Right ventricle myocardium superior (tissue), 1 donor: ENCODE measurements at regions not wholly inside any gene's neighbourhood (a gene's known extent, or its start where the extent isn't known, plus 50 kb on each side); places are given as distances from the start of the nearest gene placed in this dataset.

ENCODE experiments used
- ATAC-seq: fragments of 200-7000 bp; cut with Tn5 transposase; one replicate; pipeline ENCODE4 v1.9.1; 2020; ENCODE audit warnings: mild to moderate bottlenecking; ENCODE audit not compliant: poor library complexity
- DNase-seq: peaks from one replicate; pipeline ENCODE4 v3.0.0-alpha.2; 2020
- intact Hi-C: fragments of 100-400 bp; cut with DNase I; formaldehyde crosslinking; loops from one replicate; pipeline ENCODE4 v1.11.2; 2022
- donor health status: DM: no; HTN: yes; CAD: no; lungs with severe emphysema.

GRCh38 chr1:234997201-234997895 is 131.3 kb downstream of the TOMM20 start:
- DNase-seq (peak; percentile 98), ATAC-seq (peak; percentile 94)
- intact Hi-C loops, result loop anchor here (5.0 to 10.0 kb wide), 2 partner anchors 275 to 393 kb away; no protein-coding TSS in a partner anchor

- DNase-seq (no peak), ATAC-seq (no peak)
- intact Hi-C loops, result loop anchor here (5.0 to 10.0 kb wide), 2 partner anchors 274 to 392 kb away; no protein-coding TSS in a partner anchor
Measured at GRCh38 chr1:234996245-234996757, 132.3 kb downstream of the TOMM20 start.

- intact Hi-C loops, result loop anchor here (5.0 to 10.0 kb wide), 2 partner anchors 272 to 390 kb away; no protein-coding TSS in a partner anchor
- ATAC-seq (no peak), DNase-seq (no peak)
Measured at GRCh38 chr1:234994436-234995295, 134.0 kb downstream of the TOMM20 start.

- DNase-seq (no peak), ATAC-seq (no peak)
- intact Hi-C loops, result loop anchor here (10.0 kb wide), 1 partner anchor 387 kb away; no protein-coding TSS in a partner anchor
Measured at GRCh38 chr1:234992065-234992464, 136.6 kb downstream of the TOMM20 start.

- no peak for ATAC-seq
- intact Hi-C loops, result loop anchor here (10.0 kb wide), 1 partner anchor 386 kb away; no protein-coding TSS in a partner anchor
- DNase-seq, result no peak
Measured at GRCh38 chr1:234990874-234991801, 137.5 kb downstream of the TOMM20 start.

GRCh38 chr1:234990328-234990675 is 138.3 kb downstream of the TOMM20 start:
- intact Hi-C loops, result loop anchor here (10.0 kb wide), 1 partner anchor 386 kb away; no protein-coding TSS in a partner anchor
- ATAC-seq (no peak), DNase-seq (no peak)

GRCh38 chr1:234989479-234990327 is 138.9 kb downstream of the TOMM20 start:
- ATAC-seq (no peak), DNase-seq (no peak)
- intact Hi-C loops, result loop anchor here (5.0 to 10.0 kb wide), 3 partner anchors 72 to 385 kb away; no protein-coding TSS in a partner anchor

- intact Hi-C loops, result loop anchor here (5.0 kb wide), 2 partner anchors 72 to 83 kb away; no protein-coding TSS in a partner anchor
- no peak for ATAC-seq
- DNase-seq, result no peak
Measured at GRCh38 chr1:234989019-234989418, 139.6 kb downstream of the TOMM20 start.

GRCh38 chr1:234988536-234988935 is 140.1 kb downstream of the TOMM20 start:
- ATAC-seq, result no peak
- DNase-seq, result no peak
- intact Hi-C loops, result loop anchor here (5.0 kb wide), 2 partner anchors 71 to 84 kb away; no protein-coding TSS in a partner anchor

GRCh38 chr1:234988155-234988517 is 140.5 kb downstream of the TOMM20 start:
- intact Hi-C loops, result loop anchor here (5.0 kb wide), 2 partner anchors 71 to 84 kb away; no protein-coding TSS in a partner anchor
- no peak for DNase-seq
- no peak for ATAC-seq

GRCh38 chr1:234987415-234988154 is 141.1 kb downstream of the TOMM20 start:
- intact Hi-C loops, result loop anchor here (5.0 kb wide), 2 partner anchors 70 to 85 kb away; no protein-coding TSS in a partner anchor
- DNase-seq (peak; percentile 75), ATAC-seq (peak; percentile 88)

GRCh38 chr1:234986750-234987414 is 141.8 kb downstream of the TOMM20 start:
- intact Hi-C loops, result loop anchor here (5.0 kb wide), 2 partner anchors 70 to 85 kb away; no protein-coding TSS in a partner anchor
- ATAC-seq (peak; percentile 28), DNase-seq (no peak)

- intact Hi-C loops, result loop anchor here (5.0 kb wide), 2 partner anchors 68 to 87 kb away; no protein-coding TSS in a partner anchor
- ATAC-seq (no peak), DNase-seq (no peak)
Measured at GRCh38 chr1:234985516-234986294, 142.9 kb downstream of the TOMM20 start.

- intact Hi-C loops, result loop anchor here (5.0 kb wide), 2 partner anchors 68 to 87 kb away; no protein-coding TSS in a partner anchor
- DNase-seq, result no peak
Measured at GRCh38 chr1:234985007-234985370, 143.6 kb downstream of the TOMM20 start.

More at GRCh38 chr1:234985007-234985370, 143.6 kb downstream of the TOMM20 start:
- ATAC-seq, result no peak
